Glutamatergic neuron (in vitro differentiated cells): ENCODE measurements at regions not wholly inside any gene's neighbourhood (a gene's known extent, or its start where the extent isn't known, plus 50 kb on each side); places are given as distances from the start of the nearest gene placed in this dataset.

ENCODE experiments used
- DNase-seq: peaks from one replicate; pipeline ENCODE4 v3.0.0; 2022
- H3K27ac Mint-ChIP-seq: one replicate; pipeline ENCODE4 v1.8.0; 2020; ENCODE audit warnings: mild to moderate bottlenecking, mixed read lengths, inconsistent platforms; ENCODE audit not compliant: unreplicated experiment
- H3K27me3 Mint-ChIP-seq: one replicate; pipeline ENCODE4 v1.8.0; 2020; ENCODE audit warnings: mild to moderate bottlenecking, moderate library complexity, mixed read lengths, inconsistent platforms; ENCODE audit not compliant: unreplicated experiment
- H3K36me3 Mint-ChIP-seq: one replicate; pipeline ENCODE4 v1.8.0; 2020; ENCODE audit warnings: mild to moderate bottlenecking, mixed read lengths, inconsistent platforms; ENCODE audit not compliant: unreplicated experiment
- H3K4me1 Mint-ChIP-seq: one replicate; pipeline ENCODE4 v1.8.0; 2020; ENCODE audit warnings: mild to moderate bottlenecking, low read depth, mixed read lengths, inconsistent platforms; ENCODE audit not compliant: unreplicated experiment
- H3K4me3 Mint-ChIP-seq: one replicate; pipeline ENCODE4 v1.8.0; 2020; ENCODE audit warnings: mild to moderate bottlenecking, mixed read lengths, inconsistent platforms; ENCODE audit not compliant: unreplicated experiment
- H3K9me3 Mint-ChIP-seq: one replicate; pipeline ENCODE4 v1.8.0; 2020; ENCODE audit warnings: mild to moderate bottlenecking, moderate library complexity, mixed read lengths, inconsistent platforms; ENCODE audit not compliant: unreplicated experiment
- TF ChIP-seq, protein P1 (sequence below): fragments of 200-600 bp; sonication (generic); IDR thresholded peaks from one replicate; pipeline ENCODE4 v1.5.0; 2021; ENCODE audit not compliant: partially characterized antibody, unreplicated experiment

DNA sequence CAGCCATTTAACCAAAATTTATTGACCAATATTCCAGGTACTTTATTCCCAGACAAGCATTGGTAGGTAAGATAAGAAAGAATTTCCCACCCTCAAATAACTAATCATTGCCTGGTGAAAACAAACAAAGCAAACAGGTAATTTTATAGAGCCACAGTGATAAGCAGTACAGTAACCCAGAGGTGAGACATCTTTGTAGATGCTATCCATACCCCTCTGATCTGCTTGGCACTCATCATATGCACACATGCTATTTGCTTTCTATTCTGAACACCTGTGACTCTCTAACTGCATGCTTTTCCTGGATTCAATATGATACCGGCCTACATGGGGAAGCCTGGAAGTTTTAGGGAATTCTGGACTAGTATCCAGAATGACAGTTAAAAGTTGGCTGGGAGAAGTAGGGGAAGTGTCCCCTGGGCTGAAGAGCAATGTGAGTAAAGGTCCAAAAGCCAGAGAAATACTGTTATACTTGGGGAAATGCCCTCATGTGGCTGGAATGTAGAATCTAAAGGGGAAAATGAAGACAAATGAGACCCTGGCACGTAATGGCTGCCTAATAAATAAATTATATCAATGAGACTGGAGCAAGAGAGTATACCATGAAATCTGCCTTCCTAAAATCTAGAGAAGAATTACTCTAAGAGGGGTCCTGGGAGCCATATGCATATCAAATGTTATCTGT lies 243.8 kb upstream of the ADAMTSL1 start:
- TF ChIP-seq, protein P1, sequence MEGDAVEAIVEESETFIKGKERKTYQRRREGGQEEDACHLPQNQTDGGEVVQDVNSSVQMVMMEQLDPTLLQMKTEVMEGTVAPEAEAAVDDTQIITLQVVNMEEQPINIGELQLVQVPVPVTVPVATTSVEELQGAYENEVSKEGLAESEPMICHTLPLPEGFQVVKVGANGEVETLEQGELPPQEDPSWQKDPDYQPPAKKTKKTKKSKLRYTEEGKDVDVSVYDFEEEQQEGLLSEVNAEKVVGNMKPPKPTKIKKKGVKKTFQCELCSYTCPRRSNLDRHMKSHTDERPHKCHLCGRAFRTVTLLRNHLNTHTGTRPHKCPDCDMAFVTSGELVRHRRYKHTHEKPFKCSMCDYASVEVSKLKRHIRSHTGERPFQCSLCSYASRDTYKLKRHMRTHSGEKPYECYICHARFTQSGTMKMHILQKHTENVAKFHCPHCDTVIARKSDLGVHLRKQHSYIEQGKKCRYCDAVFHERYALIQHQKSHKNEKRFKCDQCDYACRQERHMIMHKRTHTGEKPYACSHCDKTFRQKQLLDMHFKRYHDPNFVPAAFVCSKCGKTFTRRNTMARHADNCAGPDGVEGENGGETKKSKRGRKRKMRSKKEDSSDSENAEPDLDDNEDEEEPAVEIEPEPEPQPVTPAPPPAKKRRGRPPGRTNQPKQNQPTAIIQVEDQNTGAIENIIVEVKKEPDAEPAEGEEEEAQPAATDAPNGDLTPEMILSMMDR: no peak
- peaks cover 2% of the 10 kb centered on the region for H3K9me3 Mint-ChIP-seq
- DNase-seq: no peak
- H3K4me1 Mint-ChIP-seq: no peaks in the 10 kb centered on the region
- peaks cover 2% of the 10 kb centered on the region for H3K27me3 Mint-ChIP-seq
- no peak overlapping the region for H3K4me3 Mint-ChIP-seq
- no peaks in the 10 kb centered on the region for H3K36me3 Mint-ChIP-seq
- H3K27ac Mint-ChIP-seq: no peak overlapping the region

DNA sequence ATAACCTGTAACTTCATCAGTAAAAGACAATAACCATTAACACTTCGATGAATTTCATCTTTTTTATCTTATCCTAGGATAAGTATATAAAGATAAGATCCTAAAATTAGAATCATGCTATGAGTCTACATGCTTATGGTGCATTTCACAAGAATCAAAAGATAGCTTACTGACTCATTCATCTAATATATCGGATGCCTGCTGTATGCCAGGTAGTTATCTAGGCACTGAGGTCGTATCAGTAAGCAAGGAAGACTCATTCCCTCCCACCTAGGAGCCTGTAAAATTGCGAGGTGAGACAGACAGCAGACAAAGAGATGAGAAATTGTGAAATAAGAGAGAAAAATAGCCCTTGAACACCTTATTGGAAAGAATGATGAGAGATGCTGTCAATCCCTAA lies 240.6 kb upstream of the ADAMTSL1 start:
- DNase-seq: no peak
- TF ChIP-seq, protein P1: no peak
- Mint-ChIP-seq H3K36me3 (no peaks in the 10 kb centered on the region), H3K27me3 (peaks cover 2% of the 10 kb centered on the region), H3K27ac (no peak overlapping the region), H3K4me3 (no peak overlapping the region), H3K9me3 (peaks cover 2% of the 10 kb centered on the region), H3K4me1 (no peaks in the 10 kb centered on the region)

DNA sequence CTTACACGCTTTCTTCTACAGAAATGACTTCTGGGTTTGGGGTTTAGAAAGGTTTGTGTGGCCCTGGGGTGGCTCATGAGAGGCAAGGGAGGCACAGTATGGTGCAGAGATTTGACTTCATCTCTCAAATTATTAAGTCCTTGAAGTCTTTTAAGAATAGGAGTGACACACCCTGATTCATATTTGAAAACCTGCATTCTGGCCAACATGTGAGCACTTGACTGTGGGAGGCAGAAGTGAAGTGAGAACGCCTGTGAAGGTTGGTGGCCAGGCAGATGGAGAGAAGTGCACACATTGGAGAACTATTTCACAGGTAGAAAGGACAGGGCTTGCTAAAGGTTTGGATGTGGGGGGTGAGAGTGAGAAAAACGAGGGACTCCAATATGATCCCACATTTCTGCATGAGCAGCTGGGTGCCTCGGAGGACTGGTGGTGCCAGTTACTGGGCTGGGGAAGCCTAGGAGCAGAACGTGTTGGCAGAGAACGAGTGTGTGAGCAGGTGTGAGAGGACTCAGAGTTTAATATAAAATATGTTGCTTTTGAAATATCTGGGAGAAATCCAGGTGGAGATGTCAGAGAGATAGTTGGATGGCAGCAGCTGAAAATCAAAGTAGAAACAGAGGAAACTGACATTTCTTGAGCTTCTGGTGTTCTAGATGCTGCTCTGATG lies 240.0 kb upstream of the ADAMTSL1 start:
- H3K9me3 Mint-ChIP-seq: peaks cover 2% of the 10 kb centered on the region
- no peaks in the 10 kb centered on the region for H3K36me3 Mint-ChIP-seq
- no peak overlapping the region for H3K4me3 Mint-ChIP-seq
- H3K4me1 Mint-ChIP-seq: no peaks in the 10 kb centered on the region
- TF ChIP-seq, protein P1: no peak
- peaks cover 2% of the 10 kb centered on the region for H3K27me3 Mint-ChIP-seq
- no peak for DNase-seq
- H3K27ac Mint-ChIP-seq: no peak overlapping the region

GRCh38 chr9:18235181-18235908 lies 238.6 kb upstream of the ADAMTSL1 start:
- peaks cover 2% of the 10 kb centered on the region for H3K27me3 Mint-ChIP-seq
- no peaks in the 10 kb centered on the region for H3K4me1 Mint-ChIP-seq
- no peak overlapping the region for H3K4me3 Mint-ChIP-seq
- peaks cover 2% of the 10 kb centered on the region for H3K9me3 Mint-ChIP-seq
- no peaks in the 10 kb centered on the region for H3K36me3 Mint-ChIP-seq
- DNase-seq: no peak
- TF ChIP-seq, protein P1: no peak
- no peak overlapping the region for H3K27ac Mint-ChIP-seq
